ENCODE measurements at regions not wholly inside any gene's neighbourhood (a gene's known extent, or its start where the extent isn't known, plus 50 kb on each side); places are given as distances from the start of the nearest gene placed in this dataset.

DNA sequence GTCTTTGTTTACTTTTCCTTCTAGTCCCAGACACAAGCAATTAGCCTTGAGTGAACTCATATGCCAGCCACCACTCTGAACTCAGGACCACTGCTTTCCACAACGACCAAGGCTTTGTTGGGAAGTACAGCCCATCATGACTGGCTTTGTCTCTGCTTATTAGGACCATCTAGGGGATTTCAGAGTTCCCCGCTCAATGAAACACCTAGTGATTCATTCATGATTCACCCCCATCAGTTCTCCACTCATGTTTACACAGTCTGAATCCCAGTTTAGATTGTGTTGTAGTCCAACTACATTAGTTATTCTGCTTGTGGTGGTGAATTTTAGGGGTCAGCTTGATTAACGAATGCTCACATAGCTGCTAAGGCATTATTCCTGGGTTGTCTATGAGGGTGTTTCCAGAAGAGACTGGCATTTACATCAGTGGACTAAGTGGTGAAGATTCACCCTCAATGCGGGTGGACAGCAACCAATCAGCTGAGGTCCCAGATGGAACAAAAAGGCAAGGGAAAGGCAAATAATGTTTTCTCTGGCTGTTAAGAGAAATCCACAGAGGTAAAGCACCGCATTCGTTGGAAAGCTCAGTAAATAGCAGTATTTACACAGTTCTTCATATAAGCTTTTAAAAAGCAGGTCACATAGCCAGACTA, 122.7 kb downstream of the RGS21 start:
- Histone ChIP-seq H3K27me3 (no peaks in the 10 kb centered on the region), H3K36me3 (no peaks in the 10 kb centered on the region), H3K4me1 (no peaks in the 10 kb centered on the region), H3K9me3 (no peaks in the 10 kb centered on the region), H3K27ac (no peak overlapping the region), H3K4me3 (replicated peaks in 1 of 3) (no peak overlapping the region)
- DNase-seq = no peak
- intact Hi-C loops (cut with DNase I) = no loop called here
- TF ChIP-seq POLR2A (IDR thresholded peaks at IDR 0.05) = no peak
- TF ChIP-seq, protein P1, sequence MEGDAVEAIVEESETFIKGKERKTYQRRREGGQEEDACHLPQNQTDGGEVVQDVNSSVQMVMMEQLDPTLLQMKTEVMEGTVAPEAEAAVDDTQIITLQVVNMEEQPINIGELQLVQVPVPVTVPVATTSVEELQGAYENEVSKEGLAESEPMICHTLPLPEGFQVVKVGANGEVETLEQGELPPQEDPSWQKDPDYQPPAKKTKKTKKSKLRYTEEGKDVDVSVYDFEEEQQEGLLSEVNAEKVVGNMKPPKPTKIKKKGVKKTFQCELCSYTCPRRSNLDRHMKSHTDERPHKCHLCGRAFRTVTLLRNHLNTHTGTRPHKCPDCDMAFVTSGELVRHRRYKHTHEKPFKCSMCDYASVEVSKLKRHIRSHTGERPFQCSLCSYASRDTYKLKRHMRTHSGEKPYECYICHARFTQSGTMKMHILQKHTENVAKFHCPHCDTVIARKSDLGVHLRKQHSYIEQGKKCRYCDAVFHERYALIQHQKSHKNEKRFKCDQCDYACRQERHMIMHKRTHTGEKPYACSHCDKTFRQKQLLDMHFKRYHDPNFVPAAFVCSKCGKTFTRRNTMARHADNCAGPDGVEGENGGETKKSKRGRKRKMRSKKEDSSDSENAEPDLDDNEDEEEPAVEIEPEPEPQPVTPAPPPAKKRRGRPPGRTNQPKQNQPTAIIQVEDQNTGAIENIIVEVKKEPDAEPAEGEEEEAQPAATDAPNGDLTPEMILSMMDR (IDR thresholded peaks at IDR 0.05) = no peak
- WGBS, 2 donors = 77 to 80% methylated on average over 6 of the region's 6 CpGs

DNA sequence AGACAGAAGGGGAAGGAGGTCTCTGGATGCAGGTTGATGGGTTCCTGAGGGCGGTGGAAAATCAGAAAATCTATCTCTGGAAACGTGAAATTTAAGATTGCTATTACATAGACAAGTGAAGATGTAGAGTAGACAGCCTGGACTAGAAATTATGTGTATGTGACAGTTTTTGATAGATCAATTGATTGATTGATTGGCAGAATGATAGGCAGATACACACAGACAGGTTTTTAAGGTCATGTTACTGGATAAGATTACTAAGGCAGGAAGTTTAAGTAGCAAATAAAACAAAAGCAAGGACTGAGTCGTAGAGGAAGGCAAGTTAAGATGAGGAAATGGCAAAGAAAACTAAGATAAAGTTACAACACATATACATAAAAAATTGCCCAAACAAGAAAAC, 124.7 kb downstream of the RGS21 start:
- DNase-seq = no peak
- WGBS, 2 donors = 77 to 78% methylated on average over 3 of the region's 3 CpGs
- Histone ChIP-seq H3K9me3 (no peaks in the 10 kb centered on the region), H3K4me3 (replicated peaks in 1 of 3) (no peak overlapping the region), H3K4me1 (no peaks in the 10 kb centered on the region), H3K36me3 (no peaks in the 10 kb centered on the region), H3K27ac (no peak overlapping the region), H3K27me3 (no peaks in the 10 kb centered on the region)
- intact Hi-C loops (cut with DNase I) = no loop called here
- TF ChIP-seq, protein P1 (IDR thresholded peaks at IDR 0.05) = no peak
- TF ChIP-seq POLR2A (IDR thresholded peaks at IDR 0.05) = no peak

DNA sequence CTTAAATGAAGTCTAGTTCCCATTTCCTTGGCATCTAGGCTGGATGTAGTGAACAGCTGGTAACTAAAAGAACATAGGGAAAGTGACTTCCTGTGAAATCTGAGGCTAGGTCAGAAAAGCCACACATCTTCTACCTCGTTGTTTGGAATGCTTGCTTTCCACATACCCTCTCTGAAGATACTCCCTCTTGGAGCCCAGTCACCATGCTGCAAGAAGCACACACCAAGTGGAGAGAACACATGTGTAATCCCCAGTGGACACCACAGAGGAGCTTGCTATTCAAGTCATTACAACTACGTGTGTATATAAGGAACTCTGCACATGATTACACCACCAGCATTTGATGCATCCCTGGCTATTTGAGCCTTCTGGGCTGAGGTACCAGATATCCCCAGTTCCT, 125.9 kb downstream of the RGS21 start:
- intact Hi-C loops (cut with DNase I) = no loop called here
- no peaks in the 10 kb centered on the region for H3K27me3 ChIP-seq
- no peak overlapping the region for H3K27ac ChIP-seq
- no peak for DNase-seq
- H3K4me3 ChIP-seq (replicated peaks in 1 of 3) = no peak overlapping the region
- H3K36me3 ChIP-seq = no peaks in the 10 kb centered on the region
- WGBS, 2 donors = 51 to 56% methylated on average over 2 of the region's 2 CpGs
- H3K9me3 ChIP-seq = no peaks in the 10 kb centered on the region
- no peak for TF ChIP-seq POLR2A (IDR thresholded peaks at IDR 0.05)
- TF ChIP-seq, protein P1 (IDR thresholded peaks at IDR 0.05) = no peak
- no peaks in the 10 kb centered on the region for H3K4me1 ChIP-seq

DNA sequence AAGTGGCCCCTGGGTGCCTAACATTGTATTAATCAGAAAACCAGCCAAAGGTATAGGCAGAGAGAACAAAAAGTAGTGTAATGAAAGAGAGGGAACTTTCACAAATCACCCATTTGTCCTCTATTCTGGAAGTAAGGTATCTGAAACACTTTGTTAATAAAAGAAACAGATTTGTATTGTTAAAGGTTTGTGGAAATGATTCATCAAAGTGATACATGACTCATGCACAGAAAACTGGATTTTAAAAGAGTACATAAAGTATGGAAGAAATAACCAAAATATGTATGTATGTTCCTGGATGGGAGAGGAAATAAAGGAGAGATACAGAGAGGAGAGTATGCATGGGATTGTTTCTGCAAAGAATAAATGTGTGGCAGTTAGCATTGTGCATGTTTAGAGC, 126.8 kb downstream of the RGS21 start:
- no peaks in the 10 kb centered on the region for H3K36me3 ChIP-seq
- DNase-seq = no peak
- no peaks in the 10 kb centered on the region for H3K27me3 ChIP-seq
- H3K4me1 ChIP-seq = no peaks in the 10 kb centered on the region
- TF ChIP-seq, protein P1 (IDR thresholded peaks at IDR 0.05) = no peak
- no peak for TF ChIP-seq POLR2A (IDR thresholded peaks at IDR 0.05)
- no peaks in the 10 kb centered on the region for H3K9me3 ChIP-seq
- no peak overlapping the region for H3K4me3 ChIP-seq (replicated peaks in 1 of 3)
- intact Hi-C loops (cut with DNase I) = no loop called here
- no peak overlapping the region for H3K27ac ChIP-seq

DNA sequence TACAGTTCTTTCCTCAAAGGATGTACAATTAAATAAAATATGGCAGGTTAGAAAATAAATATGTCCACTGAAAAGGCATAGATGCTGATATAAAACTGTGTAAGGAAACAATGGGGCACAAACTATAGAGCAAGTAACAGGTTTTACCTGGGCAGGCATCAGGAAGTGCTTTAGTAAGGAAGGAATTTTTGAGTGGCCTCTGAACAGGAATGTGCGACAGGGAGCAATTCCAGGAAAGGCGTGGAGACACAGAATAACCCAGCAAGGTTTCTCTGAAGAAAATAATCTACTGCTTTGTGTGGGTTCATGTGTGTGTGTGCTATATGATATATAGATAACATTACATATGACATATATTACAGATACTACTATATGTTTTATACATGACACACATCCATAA, 128.4 kb downstream of the RGS21 start:
- H3K4me3 ChIP-seq (replicated peaks in 1 of 3) = no peak overlapping the region
- no peaks in the 10 kb centered on the region for H3K4me1 ChIP-seq
- TF ChIP-seq POLR2A (IDR thresholded peaks at IDR 0.05) = no peak
- TF ChIP-seq, protein P1 (IDR thresholded peaks at IDR 0.05) = no peak
- H3K36me3 ChIP-seq = no peaks in the 10 kb centered on the region
- no peaks in the 10 kb centered on the region for H3K9me3 ChIP-seq
- intact Hi-C loops (cut with DNase I) = no loop called here
- peak; percentile 18 to 41 for DNase-seq
- WGBS, 2 donors = 37 to 47% methylated on average over 2 of the region's 2 CpGs
- H3K27ac ChIP-seq = no peak overlapping the region
- H3K27me3 ChIP-seq = no peaks in the 10 kb centered on the region
